GM06990 (cell line): ENCODE measurements at regions not wholly inside any gene's neighbourhood (a gene's known extent, or its start where the extent isn't known, plus 50 kb on each side); places are given as distances from the start of the nearest gene placed in this dataset.
"Not testable (repeated sequence)": the region's sequence is repeated elsewhere in the genome, so short reads cannot be mapped to it uniquely, and the experiment has no call there.

Experiments used
- DNase-seq: peaks from one replicate; pipeline ENCODE4 v3.0.0-alpha.2; 2011; ENCODE audit not compliant: insufficient read length; ENCODE audit errors: extremely low read depth
- H3K27me3 ChIP-seq: replicated peaks from 2 replicates; pipeline ENCODE4 v1.6.0; 2011; ENCODE audit warnings: low read length; ENCODE audit not compliant: control insufficient read depth, insufficient read depth
- H3K36me3 ChIP-seq: 2 replicates; pipeline ENCODE4 v1.5.1; 2011; ENCODE audit warnings: low read length; ENCODE audit not compliant: control insufficient read depth, insufficient read depth
- H3K4me3 ChIP-seq: replicated peaks from 2 replicates; pipeline ENCODE4 v1.5.1; 2011; ENCODE audit warnings: low read depth, mild to moderate bottlenecking, control low read depth, low read length
- TF ChIP-seq, protein P1 (sequence below): IDR thresholded peaks from 2 replicates; pipeline ENCODE4 v1.5.1; 2011; ENCODE audit warnings: low read length, control low read depth, mild to moderate bottlenecking, inconsistent platforms; ENCODE audit not compliant: insufficient read depth, poor library complexity, severe bottlenecking

DNA sequence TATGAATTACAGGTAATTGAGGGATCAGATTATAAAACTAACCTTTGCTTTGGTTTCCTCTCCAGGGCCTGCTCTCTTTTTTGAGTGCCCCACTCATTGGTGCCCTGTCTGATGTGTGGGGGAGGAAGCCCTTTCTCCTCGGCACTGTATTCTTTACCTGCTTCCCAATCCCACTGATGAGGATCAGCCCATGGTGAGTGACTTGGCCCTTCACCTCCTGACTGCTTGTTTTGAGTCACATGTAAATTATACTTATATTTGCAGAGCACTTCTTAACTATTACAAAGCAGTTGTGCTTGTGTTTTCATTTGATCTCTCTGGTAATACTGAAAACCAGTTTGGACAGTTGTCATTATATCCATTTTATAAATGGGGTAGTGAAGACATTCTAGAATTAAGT lies 109.9 kb upstream of the NUTM2F start:
- H3K27me3 ChIP-seq, H3K36me3 ChIP-seq, DNase-seq, H3K4me3 ChIP-seq: not testable (repeated sequence)

DNA sequence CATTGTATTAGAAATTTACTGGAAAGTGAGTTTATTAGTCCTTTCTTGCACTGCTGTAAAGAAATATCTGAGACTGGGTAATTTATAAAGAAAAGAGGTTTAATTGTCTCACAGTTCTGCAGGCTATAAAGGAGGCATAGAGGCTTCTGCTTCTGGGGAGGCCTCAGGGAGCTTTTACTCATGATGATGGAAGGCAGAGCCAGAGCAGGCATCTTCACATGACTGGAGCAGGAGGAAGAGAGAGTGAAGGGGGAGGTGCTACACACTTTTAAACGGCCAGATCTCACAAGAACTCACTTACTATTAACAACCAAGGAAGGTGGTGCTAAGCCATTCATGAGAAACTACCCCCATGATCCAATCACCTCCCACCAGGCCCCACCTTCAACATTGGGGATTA lies 112.7 kb upstream of the NUTM2F start:
- H3K4me3 ChIP-seq, H3K27me3 ChIP-seq, DNase-seq, H3K36me3 ChIP-seq: not testable (repeated sequence)

DNA sequence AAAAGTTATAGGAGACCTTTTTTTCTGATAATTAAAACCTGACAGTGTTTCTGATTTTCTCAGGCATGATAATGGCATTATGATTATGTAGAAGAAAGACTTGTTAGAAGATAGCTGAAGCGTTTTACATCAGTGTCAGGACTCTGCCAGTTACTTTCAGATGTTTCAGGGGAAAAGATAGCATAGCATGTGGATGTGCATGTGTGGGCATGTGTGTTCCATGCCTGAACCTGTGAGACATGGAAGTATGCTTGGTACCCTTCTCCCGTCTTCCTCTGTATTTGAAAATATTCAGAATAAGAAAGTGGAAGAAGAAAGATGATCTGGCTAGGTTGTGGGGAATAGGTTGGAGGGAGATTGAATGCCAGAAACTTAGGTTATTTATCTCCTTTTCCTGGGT lies 113.1 kb upstream of the PCAT7 start:
- Histone ChIP-seq H3K27me3 (no peaks in the 10 kb centered on the region), H3K36me3 (peaks cover 5% of the 10 kb centered on the region), H3K4me3 (no peak overlapping the region)
- TF ChIP-seq, protein P1, sequence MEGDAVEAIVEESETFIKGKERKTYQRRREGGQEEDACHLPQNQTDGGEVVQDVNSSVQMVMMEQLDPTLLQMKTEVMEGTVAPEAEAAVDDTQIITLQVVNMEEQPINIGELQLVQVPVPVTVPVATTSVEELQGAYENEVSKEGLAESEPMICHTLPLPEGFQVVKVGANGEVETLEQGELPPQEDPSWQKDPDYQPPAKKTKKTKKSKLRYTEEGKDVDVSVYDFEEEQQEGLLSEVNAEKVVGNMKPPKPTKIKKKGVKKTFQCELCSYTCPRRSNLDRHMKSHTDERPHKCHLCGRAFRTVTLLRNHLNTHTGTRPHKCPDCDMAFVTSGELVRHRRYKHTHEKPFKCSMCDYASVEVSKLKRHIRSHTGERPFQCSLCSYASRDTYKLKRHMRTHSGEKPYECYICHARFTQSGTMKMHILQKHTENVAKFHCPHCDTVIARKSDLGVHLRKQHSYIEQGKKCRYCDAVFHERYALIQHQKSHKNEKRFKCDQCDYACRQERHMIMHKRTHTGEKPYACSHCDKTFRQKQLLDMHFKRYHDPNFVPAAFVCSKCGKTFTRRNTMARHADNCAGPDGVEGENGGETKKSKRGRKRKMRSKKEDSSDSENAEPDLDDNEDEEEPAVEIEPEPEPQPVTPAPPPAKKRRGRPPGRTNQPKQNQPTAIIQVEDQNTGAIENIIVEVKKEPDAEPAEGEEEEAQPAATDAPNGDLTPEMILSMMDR, result no peak
- DNase-seq, result no peak

DNA sequence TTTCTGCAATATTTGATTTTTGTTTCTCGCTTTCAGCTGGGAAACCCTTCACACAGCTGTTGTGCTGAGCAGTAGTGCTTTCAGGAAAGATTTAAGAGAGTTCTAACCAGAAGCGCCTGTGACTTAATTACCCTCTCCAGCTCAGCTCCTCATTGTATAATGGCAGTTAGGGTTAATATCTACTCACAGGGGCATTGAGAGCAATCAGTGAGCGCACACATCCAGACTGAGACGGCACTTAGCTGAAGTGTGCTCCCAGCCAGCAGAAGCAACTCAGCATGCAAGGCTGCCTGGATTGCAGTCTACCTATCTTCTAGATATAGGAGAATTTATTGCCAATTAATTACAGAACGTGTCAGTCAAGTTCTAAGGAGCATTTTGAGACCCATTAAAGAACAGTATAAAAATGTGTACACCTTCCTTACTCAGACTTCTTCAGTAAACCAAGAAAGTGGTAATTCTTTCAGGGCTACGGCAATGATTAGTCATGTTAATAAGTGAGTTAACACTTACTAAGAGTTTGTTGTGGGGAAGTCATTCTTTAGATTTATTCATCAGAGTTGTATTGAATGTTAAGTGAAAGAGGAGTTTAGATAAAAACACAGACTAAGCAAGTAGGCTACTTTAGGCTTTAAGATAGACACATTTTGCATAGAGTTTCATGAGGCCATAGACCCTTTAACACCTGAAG lies 111.7 kb upstream of the PCAT7 start:
- Histone ChIP-seq H3K4me3 (no peak overlapping the region), H3K27me3 (no peaks in the 10 kb centered on the region), H3K36me3 (peaks cover 5% of the 10 kb centered on the region)
- DNase-seq, result no peak
- TF ChIP-seq, protein P1, result no peak

DNA sequence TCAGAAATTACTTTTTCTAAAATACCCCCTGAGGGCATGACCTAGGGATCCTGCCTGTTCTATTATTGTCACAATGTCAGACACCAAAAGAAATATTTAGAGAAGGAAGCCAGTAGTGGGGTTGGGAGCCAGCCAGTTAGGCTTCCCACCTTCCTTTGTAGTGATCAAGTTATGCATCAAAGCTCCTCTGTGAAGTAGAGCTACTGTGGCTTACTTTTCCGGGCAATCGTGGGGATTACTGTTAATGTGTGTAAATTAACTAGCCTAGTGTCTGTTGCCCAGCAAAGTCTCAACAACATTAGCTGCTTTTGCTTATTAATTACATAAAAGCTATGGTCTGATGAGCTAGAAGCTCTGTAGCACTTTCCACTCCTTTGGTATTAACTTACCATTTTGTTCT lies 109.0 kb upstream of the PCAT7 start:
- TF ChIP-seq, protein P1, result no peak
- peaks cover 7% of the 10 kb centered on the region for H3K36me3 ChIP-seq
- H3K27me3 ChIP-seq, result no peaks in the 10 kb centered on the region
- DNase-seq, result no peak
- H3K4me3 ChIP-seq, result no peak overlapping the region

DNA sequence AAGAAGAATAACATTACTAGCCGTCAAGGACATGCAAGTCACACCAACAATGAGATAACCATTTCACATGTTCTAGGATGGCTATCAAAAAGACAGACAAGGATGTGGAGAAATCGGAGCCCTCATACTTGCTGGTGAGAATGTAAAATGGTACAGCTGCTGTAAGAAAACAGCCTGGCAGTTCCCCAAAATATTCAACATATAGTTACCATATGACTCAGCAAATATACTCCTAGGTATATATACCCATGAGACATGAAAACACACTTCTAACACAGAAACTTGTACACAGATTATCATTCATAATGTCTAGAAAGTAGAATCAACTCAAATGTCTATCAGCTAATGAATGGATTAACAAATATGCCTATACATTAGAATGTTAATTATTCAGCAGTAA lies 105.4 kb upstream of the PCAT7 start:
- Histone ChIP-seq H3K27me3 (no peaks in the 10 kb centered on the region), H3K36me3 (peaks cover 6% of the 10 kb centered on the region), H3K4me3 (no peak overlapping the region)
- no peak for DNase-seq
- TF ChIP-seq, protein P1, result no peak

DNA sequence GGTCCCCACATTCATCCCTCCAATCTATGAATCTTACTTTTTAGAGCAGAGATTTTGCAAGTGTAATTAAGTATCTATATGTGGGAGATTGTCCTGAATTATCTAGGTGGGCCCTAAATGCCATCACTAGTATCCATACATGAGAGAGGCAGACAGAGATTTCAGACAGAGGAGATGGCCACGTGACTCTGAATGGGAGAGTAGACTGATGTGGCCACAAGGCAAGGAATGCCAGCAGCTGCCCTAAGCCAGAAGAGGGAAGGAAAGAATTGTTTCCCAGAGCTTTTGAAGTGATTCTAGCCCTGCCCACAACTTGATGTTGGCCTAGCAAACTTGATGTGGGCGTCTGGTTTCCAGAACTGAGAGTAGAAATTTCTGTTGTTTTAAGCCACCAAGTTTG lies 90.1 kb upstream of the PCAT7 start:
- Histone ChIP-seq H3K4me3 (no peak overlapping the region), H3K36me3 (peaks cover 3% of the 10 kb centered on the region), H3K27me3 (no peaks in the 10 kb centered on the region)
- DNase-seq, result no peak
- TF ChIP-seq, protein P1, result no peak

DNA sequence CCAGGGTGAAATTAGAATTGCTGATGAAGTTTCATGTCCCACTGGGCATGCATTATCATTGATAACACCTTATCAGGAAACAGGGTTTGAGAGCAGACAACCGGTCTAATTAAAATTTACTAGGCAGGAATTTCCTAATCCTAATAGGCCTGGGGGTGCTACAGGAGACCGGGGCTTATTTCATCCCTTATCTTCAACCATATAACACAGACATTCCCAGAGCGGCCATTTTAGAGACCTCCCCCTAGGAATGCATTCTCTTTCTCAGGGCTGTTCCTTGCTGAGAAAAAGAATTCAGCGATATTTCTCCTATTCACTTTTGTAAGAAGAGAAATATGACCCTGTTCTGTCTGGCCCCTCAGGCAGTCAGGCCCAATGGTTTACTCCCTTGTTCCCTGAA lies 82.8 kb upstream of the PCAT7 start:
- H3K27me3 ChIP-seq, H3K36me3 ChIP-seq, H3K4me3 ChIP-seq, DNase-seq: not testable (repeated sequence)
